ENCODE measurements at regions not wholly inside any gene's neighbourhood (a gene's known extent, or its start where the extent isn't known, plus 50 kb on each side); places are given as distances from the start of the nearest gene placed in this dataset.

DNA sequence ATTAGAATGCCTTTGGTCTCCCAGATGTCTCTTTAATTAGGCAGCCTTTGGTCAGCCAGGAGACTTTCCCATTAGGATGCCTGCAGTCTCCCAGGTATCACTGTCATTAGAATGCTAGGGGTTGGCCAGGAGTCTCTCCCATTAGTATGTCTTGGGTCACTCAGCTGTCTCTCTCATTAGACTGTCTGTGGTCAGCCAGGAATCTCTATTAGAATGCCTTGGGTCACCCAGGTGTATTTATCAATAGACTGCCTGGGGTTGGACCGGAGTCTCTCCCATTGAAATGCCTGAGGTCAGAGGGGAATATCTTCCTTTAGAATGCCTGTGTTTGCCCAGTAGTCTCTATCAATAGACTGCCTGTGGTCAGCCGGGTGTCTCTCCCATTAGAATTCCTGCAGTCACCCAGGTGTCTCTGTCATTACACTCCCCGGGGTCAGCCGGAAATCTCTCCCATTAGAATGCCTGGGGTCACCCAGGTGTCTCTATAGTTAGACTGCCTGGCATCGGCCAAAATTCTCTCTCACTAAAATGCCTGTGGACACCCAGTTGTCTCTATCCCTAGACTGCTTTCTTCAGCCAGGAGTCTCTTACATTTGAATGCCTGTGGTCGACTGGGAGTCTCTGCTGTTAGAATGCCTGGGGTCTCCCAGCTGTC, 1460.3 kb downstream of the UQCRFS1 start:
- no peaks in the 10 kb centered on the region for H3K27me3 ChIP-seq (ENCODE audit: control insufficient read depth in 5 of 5, insufficient read depth in 4 of 5, low read length in 5 of 5)
- H3K9ac ChIP-seq (ENCODE audit: low read length in 5 of 5): no peak overlapping the region
- H3K9me3 ChIP-seq (ENCODE audit: control insufficient read depth in 5 of 5, low read length in 5 of 5): peaks cover 0 to 3% (median 0%) of the 10 kb centered on the region in 5 donors
- H3K4me3 ChIP-seq (ENCODE audit: low read depth in 1 of 5, low read length in 5 of 5): no peak overlapping the region
- H3K36me3 ChIP-seq (ENCODE audit: control insufficient read depth in 5 of 5, insufficient read depth in 5 of 5, low read length in 5 of 5): no peaks in the 10 kb centered on the region
- H3K27ac ChIP-seq (ENCODE audit: low read depth, low read length): no peak overlapping the region
- no peaks in the 10 kb centered on the region for H3K4me1 ChIP-seq (ENCODE audit: control insufficient read depth in 5 of 5, insufficient read depth in 5 of 5, low read length in 5 of 5)

DNA sequence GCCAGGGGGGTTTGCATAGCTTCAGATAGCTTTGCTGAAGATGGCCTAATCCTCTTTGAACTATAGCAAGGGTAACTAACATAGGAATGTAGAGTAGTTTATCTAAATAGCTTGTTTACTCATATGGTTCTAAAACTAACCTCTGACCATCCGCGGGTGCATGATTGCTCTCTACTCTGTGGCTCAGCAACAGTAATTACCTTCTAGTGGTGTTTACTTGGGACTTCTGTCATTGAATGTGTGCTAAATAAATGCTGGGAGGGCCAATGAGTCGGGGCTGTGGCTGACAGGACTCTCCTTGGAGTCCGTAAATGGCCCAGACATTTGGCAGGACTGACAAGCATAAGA, 1461.9 kb downstream of the UQCRFS1 start:
- peaks cover 0 to 8% (median 7%) of the 10 kb centered on the region in 5 donors for H3K4me1 ChIP-seq (ENCODE audit: control insufficient read depth in 5 of 5, insufficient read depth in 5 of 5, low read length in 5 of 5)
- no peak overlapping the region for H3K9ac ChIP-seq (ENCODE audit: low read length in 5 of 5)
- peaks cover 0 to under 1% (median 0%) of the 10 kb centered on the region in 5 donors for H3K36me3 ChIP-seq (ENCODE audit: control insufficient read depth in 5 of 5, insufficient read depth in 5 of 5, low read length in 5 of 5)

DNA sequence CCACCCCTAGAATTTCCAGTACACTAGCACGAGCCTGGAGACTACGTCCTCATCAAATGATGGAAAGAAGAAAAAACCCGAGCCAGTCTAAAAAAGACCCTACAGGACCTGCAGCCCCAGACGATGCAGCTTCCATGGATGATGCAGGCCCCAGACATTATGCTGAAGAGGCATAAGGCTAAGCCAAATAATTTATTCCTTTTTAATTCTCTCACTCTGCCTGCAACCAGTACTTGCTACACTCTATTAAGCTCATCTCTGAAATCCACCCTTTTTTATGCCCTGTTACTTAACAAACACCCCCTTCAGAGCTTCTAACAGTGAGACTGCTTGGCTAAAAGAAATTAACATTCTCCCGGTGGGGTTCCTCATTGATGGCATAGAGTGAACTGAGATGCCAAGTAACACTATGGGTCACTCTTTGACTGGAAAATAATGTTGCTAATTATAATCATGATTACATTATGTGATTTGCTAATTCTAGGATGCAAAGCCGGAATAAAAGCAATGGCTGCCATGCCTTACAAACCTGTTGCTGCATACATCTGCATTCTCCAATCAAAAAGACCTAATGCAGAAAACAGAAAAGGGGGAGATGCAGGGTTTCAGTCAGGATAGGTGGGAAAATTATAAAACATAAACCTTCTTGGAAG, 1462.4 kb downstream of the UQCRFS1 start:
- peaks cover 0 to 8% (median 7%) of the 10 kb centered on the region in 5 donors for H3K4me1 ChIP-seq (ENCODE audit: control insufficient read depth in 5 of 5, insufficient read depth in 5 of 5, low read length in 5 of 5)
- H3K27me3 ChIP-seq (ENCODE audit: control insufficient read depth in 5 of 5, insufficient read depth in 4 of 5, low read length in 5 of 5): no peaks in the 10 kb centered on the region
- peaks cover 0 to 3% (median 0%) of the 10 kb centered on the region in 5 donors for H3K36me3 ChIP-seq (ENCODE audit: control insufficient read depth in 5 of 5, insufficient read depth in 5 of 5, low read length in 5 of 5)
- peaks cover 0 to 3% (median 0%) of the 10 kb centered on the region in 5 donors for H3K9me3 ChIP-seq (ENCODE audit: control insufficient read depth in 5 of 5, low read length in 5 of 5)
- no peak overlapping the region for H3K9ac ChIP-seq (ENCODE audit: low read length in 5 of 5)
- H3K27ac ChIP-seq (ENCODE audit: low read depth, low read length): no peak overlapping the region
- no peak overlapping the region for H3K4me3 ChIP-seq (ENCODE audit: low read depth in 1 of 5, low read length in 5 of 5)

More for the DNA sequence above, 1461.9 kb downstream of the UQCRFS1 start:
- Histone ChIP-seq H3K4me3 (ENCODE audit: low read depth in 1 of 5, low read length in 5 of 5) (no peak overlapping the region), H3K27ac (ENCODE audit: low read depth, low read length) (no peak overlapping the region), H3K9me3 (ENCODE audit: control insufficient read depth in 5 of 5, low read length in 5 of 5) (peaks cover 0 to 3% (median 0%) of the 10 kb centered on the region in 5 donors), H3K27me3 (ENCODE audit: control insufficient read depth in 5 of 5, insufficient read depth in 4 of 5, low read length in 5 of 5) (no peaks in the 10 kb centered on the region)

DNA sequence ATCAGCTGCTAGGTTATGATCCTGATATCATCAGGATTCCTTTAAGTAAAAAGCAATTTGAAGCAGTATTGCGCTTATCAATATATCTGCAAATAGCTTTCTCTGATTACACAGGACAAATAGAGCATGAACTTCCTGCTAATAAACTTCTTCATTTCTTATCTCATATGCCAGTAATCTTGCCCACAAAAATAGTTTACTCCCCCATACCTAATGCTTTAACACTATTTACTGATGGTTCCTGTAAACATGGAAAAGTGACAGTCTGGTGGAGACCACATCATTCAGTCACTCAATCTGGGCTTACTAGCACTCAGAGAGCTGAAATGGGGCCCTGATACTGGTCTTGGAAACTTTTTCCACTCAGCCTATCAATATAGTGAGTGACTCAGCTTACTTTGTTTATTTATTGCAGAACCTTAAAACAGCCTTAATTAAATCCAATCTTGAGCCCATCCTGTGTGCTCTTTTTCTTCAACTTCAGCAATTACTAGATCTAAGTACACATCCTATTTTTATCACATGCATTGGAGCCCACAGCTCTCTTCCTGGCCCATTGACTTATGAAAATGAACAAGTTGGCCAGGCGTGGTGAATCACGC, 1464.3 kb downstream of the UQCRFS1 start:
- H3K27me3 ChIP-seq (ENCODE audit: control insufficient read depth in 5 of 5, insufficient read depth in 4 of 5, low read length in 5 of 5): no peaks in the 10 kb centered on the region
- no peak overlapping the region for H3K9ac ChIP-seq (ENCODE audit: low read length in 5 of 5)
- H3K27ac ChIP-seq (ENCODE audit: low read depth, low read length): no peak overlapping the region
- peaks cover 0 to 3% (median 0%) of the 10 kb centered on the region in 5 donors for H3K36me3 ChIP-seq (ENCODE audit: control insufficient read depth in 5 of 5, insufficient read depth in 5 of 5, low read length in 5 of 5)
- no peak overlapping the region for H3K4me3 ChIP-seq (ENCODE audit: low read depth in 1 of 5, low read length in 5 of 5)
- peaks cover 0 to 3% (median 0%) of the 10 kb centered on the region in 5 donors for H3K9me3 ChIP-seq (ENCODE audit: control insufficient read depth in 5 of 5, low read length in 5 of 5)
- H3K4me1 ChIP-seq (ENCODE audit: control insufficient read depth in 5 of 5, insufficient read depth in 5 of 5, low read length in 5 of 5): peaks cover 0 to 8% (median 7%) of the 10 kb centered on the region in 5 donors

DNA sequence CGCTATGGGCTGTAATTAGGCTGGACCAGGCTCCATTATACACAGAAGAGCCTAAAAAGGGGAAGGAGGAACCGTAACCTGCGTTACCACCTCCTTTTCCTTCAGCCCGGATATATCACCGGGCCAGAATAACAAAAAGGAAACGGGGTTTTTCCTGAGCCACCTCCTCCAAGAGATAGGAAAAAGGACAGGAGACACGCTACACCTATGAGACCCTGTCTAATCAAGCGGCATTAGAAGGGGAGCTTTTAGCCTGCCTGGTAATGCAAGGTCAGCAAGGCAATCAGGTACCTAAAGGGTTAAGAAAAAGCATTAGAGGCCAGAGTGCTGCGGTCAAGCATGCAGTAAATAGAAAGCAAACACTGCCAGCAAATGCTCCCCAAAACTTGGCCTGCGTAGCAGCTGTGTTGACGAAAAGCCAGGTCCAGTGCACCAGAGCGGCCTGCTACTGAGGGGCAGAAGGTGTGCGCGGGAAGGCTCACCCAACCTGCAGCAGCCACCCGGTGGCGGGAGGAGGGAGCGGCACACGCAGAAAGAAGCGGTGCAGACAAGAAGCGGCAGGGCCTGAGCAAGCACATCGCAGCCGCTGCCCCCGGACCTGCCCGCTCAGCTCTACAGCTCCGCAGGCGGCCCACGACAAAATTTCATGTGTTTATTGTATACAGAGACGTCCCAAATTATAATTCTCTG, 1466.1 kb downstream of the UQCRFS1 start:
- no peaks in the 10 kb centered on the region for H3K27me3 ChIP-seq (ENCODE audit: control insufficient read depth in 5 of 5, insufficient read depth in 4 of 5, low read length in 5 of 5)
- peaks cover 0 to 3% (median 0%) of the 10 kb centered on the region in 5 donors for H3K9me3 ChIP-seq (ENCODE audit: control insufficient read depth in 5 of 5, low read length in 5 of 5)
- no peak overlapping the region for H3K27ac ChIP-seq (ENCODE audit: low read depth, low read length)
- peaks cover 0 to 8% (median 7%) of the 10 kb centered on the region in 5 donors for H3K4me1 ChIP-seq (ENCODE audit: control insufficient read depth in 5 of 5, insufficient read depth in 5 of 5, low read length in 5 of 5)
- peak overlapping the region; percentile 34 to 67 (median 54) for H3K4me3 ChIP-seq (ENCODE audit: low read depth in 1 of 5, low read length in 5 of 5)
- peaks cover 0 to 3% (median 0%) of the 10 kb centered on the region in 5 donors for H3K36me3 ChIP-seq (ENCODE audit: control insufficient read depth in 5 of 5, insufficient read depth in 5 of 5, low read length in 5 of 5)
- H3K9ac ChIP-seq (ENCODE audit: low read length in 5 of 5): no peak overlapping the region

DNA sequence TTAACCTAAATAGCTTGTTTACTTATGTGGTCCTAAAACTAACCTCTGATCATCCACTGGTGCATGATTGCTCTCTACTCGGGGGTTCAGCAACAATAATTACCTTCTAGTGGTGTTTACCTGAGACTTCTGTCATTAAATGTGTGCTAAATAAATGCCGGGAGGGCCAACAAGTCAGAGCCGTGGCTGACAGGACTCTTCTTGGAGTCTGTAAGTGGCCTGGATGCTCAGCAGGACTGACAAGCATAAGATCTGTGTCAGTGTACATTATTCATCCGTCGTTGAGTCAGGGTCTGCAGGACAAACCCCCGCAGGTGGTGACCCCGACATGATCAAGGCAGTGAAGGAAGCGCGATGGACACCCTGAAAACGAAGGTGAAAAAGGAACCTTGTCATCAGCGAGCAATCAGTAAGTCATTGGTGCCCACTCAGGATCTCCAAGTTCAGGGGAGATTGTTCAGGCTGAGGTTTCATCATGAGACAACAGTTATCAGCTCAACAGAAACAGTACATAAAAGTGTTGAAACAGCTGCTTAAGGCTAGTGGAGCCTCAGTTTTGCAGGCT, 1466.9 kb downstream of the UQCRFS1 start:
- no peak overlapping the region for H3K4me3 ChIP-seq (ENCODE audit: low read depth in 1 of 5, low read length in 5 of 5)
- peaks cover 0 to 3% (median 0%) of the 10 kb centered on the region in 5 donors for H3K36me3 ChIP-seq (ENCODE audit: control insufficient read depth in 5 of 5, insufficient read depth in 5 of 5, low read length in 5 of 5)
- no peaks in the 10 kb centered on the region for H3K27me3 ChIP-seq (ENCODE audit: control insufficient read depth in 5 of 5, insufficient read depth in 4 of 5, low read length in 5 of 5)
- H3K9me3 ChIP-seq (ENCODE audit: control insufficient read depth in 5 of 5, low read length in 5 of 5): peaks cover 0 to 3% (median 0%) of the 10 kb centered on the region in 5 donors
- H3K4me1 ChIP-seq (ENCODE audit: control insufficient read depth in 5 of 5, insufficient read depth in 5 of 5, low read length in 5 of 5): peaks cover 0 to 8% (median 7%) of the 10 kb centered on the region in 5 donors
- no peak overlapping the region for H3K27ac ChIP-seq (ENCODE audit: low read depth, low read length)
- H3K9ac ChIP-seq (ENCODE audit: low read length in 5 of 5): no peak overlapping the region

DNA sequence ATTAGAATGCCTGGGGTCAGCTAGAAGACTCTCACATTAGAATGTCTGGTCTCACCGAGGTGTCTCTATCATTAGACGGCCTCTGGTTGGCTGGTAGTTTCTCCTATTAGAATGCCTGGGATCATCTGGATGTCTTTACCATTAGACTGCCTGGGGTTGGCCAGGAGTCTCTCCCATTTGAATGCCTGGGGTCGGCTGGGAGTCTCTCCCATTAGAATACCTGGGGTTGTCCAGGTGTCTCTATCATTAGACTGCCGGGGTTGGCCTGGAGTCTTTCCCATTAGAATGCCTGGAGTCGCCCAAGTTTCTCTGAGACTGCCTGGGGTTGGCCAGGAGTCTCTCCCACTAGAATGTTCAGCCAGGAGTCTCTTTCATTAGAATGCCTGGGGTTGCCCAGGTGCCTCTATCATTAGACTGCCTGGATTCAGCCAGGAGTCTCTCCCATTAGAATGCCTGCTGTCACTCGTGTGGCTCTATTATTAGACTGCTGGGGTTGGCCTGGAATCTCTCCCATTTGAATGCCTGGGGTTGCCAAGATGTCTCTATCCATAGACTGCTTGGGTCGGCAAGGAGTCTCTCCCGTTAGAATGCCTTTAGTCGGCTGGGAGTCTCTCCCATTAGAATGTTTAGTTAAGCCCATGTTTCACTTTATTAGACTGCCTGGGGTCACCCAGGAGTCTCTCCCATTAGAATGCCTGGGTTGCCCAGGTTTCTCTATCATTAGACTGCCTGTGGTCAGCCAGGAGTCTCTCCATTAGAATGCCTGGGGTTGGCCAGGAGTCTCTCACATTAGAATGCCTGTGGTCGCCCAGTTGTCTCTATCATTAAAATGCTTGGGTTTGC, 1467.8 kb downstream of the UQCRFS1 start:
- no peak overlapping the region for H3K9ac ChIP-seq (ENCODE audit: low read length in 5 of 5)
- peaks cover 0 to 8% (median 7%) of the 10 kb centered on the region in 5 donors for H3K4me1 ChIP-seq (ENCODE audit: control insufficient read depth in 5 of 5, insufficient read depth in 5 of 5, low read length in 5 of 5)
- H3K27me3 ChIP-seq (ENCODE audit: control insufficient read depth in 5 of 5, insufficient read depth in 4 of 5, low read length in 5 of 5): no peaks in the 10 kb centered on the region
- no peak overlapping the region for H3K4me3 ChIP-seq (ENCODE audit: low read depth in 1 of 5, low read length in 5 of 5)
- peaks cover 0 to 3% (median 0%) of the 10 kb centered on the region in 5 donors for H3K9me3 ChIP-seq (ENCODE audit: control insufficient read depth in 5 of 5, low read length in 5 of 5)
- no peak overlapping the region for H3K27ac ChIP-seq (ENCODE audit: low read depth, low read length)
- H3K36me3 ChIP-seq (ENCODE audit: control insufficient read depth in 5 of 5, insufficient read depth in 5 of 5, low read length in 5 of 5): peaks cover 0 to 6% (median 2%) of the 10 kb centered on the region in 5 donors

DNA sequence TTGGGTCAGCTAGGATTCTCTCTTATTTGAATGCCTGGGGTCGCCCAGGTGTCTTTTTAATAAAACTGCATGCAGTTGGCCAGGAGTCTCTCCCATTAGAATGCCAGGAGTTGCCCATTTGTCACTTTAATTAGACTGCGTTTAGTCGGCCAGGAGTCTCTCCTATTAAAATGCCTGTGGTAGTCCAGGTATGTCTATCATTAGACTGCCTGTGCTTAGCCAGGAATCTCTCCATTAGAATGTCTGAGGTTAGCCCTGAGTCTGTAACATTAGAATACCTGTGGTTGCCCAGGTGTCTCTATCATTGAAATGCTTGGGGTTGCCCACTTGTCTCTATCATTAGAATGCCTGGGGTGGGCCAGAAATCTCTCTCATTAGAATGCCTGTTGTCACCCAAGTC, 1470.9 kb downstream of the UQCRFS1 start:
- peaks cover 5 to 29% (median 11%) of the 10 kb centered on the region in 5 donors for H3K36me3 ChIP-seq (ENCODE audit: control insufficient read depth in 5 of 5, insufficient read depth in 5 of 5, low read length in 5 of 5)
- H3K9ac ChIP-seq (ENCODE audit: low read length in 5 of 5): no peak overlapping the region
- H3K4me3 ChIP-seq (ENCODE audit: low read depth in 1 of 5, low read length in 5 of 5): no peak overlapping the region
- no peaks in the 10 kb centered on the region for H3K9me3 ChIP-seq (ENCODE audit: control insufficient read depth in 5 of 5, low read length in 5 of 5)
- no peak overlapping the region for H3K27ac ChIP-seq (ENCODE audit: low read depth, low read length)
- H3K27me3 ChIP-seq (ENCODE audit: control insufficient read depth in 5 of 5, insufficient read depth in 4 of 5, low read length in 5 of 5): no peaks in the 10 kb centered on the region
- H3K4me1 ChIP-seq (ENCODE audit: control insufficient read depth in 5 of 5, insufficient read depth in 5 of 5, low read length in 5 of 5): peaks cover 0 to 7% (median 5%) of the 10 kb centered on the region in 5 donors

DNA sequence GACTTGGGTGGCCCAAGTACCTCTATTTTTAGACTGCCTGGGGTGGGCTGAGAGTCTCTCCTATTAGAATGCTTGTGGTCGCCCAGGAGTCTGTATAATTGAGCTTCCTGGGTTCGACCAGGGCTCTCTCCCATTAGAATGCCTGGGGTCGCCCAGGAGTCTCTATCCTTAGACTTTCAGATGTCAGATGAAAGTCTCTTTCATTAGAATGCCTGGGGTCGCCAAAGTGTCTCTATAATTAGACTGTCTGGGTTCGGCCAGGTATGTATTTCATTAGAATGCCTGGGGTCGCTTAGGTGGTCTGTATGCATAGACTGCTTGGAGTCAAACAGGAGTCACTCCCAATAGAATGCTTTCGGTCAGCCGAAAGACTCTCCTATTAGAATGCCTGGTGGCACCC, 1471.7 kb downstream of the UQCRFS1 start:
- H3K36me3 ChIP-seq (ENCODE audit: control insufficient read depth in 5 of 5, insufficient read depth in 5 of 5, low read length in 5 of 5): peaks cover 5 to 31% (median 13%) of the 10 kb centered on the region in 5 donors
- H3K4me3 ChIP-seq (ENCODE audit: low read depth in 1 of 5, low read length in 5 of 5): no peak overlapping the region
- H3K27ac ChIP-seq (ENCODE audit: low read depth, low read length): no peak overlapping the region
- H3K9ac ChIP-seq (ENCODE audit: low read length in 5 of 5): no peak overlapping the region
- H3K9me3 ChIP-seq (ENCODE audit: control insufficient read depth in 5 of 5, low read length in 5 of 5): no peaks in the 10 kb centered on the region
- no peaks in the 10 kb centered on the region for H3K4me1 ChIP-seq (ENCODE audit: control insufficient read depth in 5 of 5, insufficient read depth in 5 of 5, low read length in 5 of 5)
- H3K27me3 ChIP-seq (ENCODE audit: control insufficient read depth in 5 of 5, insufficient read depth in 4 of 5, low read length in 5 of 5): no peaks in the 10 kb centered on the region
